DOHH2 (cell line): ENCODE measurements at regions not wholly inside any gene's neighbourhood (a gene's known extent, or its start where the extent isn't known, plus 50 kb on each side); places are given as distances from the start of the nearest gene placed in this dataset.

Source experiments
- H3F3A ChIP-seq: fragments of 200-600 bp; sonication (generic), shearing (Covaris generic); 2 replicates; pipeline ENCODE4 v1.6.0; 2016; ENCODE audit warnings: antibody characterized with exemption, mild to moderate bottlenecking; ENCODE audit not compliant: control insufficient read depth, insufficient read depth
- H3K27ac ChIP-seq: fragments of 200-600 bp; sonication (generic); 2 replicates; pipeline ENCODE4 v1.5.1; 2014; ENCODE audit warnings: low read depth, mild to moderate bottlenecking, low read length, moderate library complexity
- H3K27me3 ChIP-seq: fragments of 200-600 bp; sonication (generic); 2 replicates; pipeline ENCODE4 v1.6.1; 2014; ENCODE audit warnings: mild to moderate bottlenecking, low read length, mixed read lengths; ENCODE audit not compliant: control insufficient read depth
- H3K36me3 ChIP-seq: fragments of 200-600 bp; sonication (generic); 2 replicates; pipeline ENCODE4 v1.6.1; 2014; ENCODE audit warnings: mild to moderate bottlenecking, low read length, moderate library complexity, mixed read lengths; ENCODE audit not compliant: control insufficient read depth
- H3K4me1 ChIP-seq: fragments of 200-600 bp; sonication (generic); 2 replicates; pipeline ENCODE4 v1.6.1; 2014; ENCODE audit warnings: mild to moderate bottlenecking, low read length, mixed read lengths; ENCODE audit not compliant: control insufficient read depth
- H3K4me2 ChIP-seq: fragments of 200-600 bp; sonication (generic); 2 replicates; pipeline ENCODE4 v1.6.0; 2014; ENCODE audit warnings: mild to moderate bottlenecking, low read length, moderate library complexity
- H3K4me3 ChIP-seq: fragments of 200-600 bp; sonication (generic); 2 replicates; pipeline ENCODE4 v1.5.1; 2014; ENCODE audit warnings: mild to moderate bottlenecking, low read length, mixed read lengths
- H3K79me2 ChIP-seq: fragments of 200-600 bp; sonication (generic); 2 replicates; pipeline ENCODE4 v1.6.1; 2014; ENCODE audit warnings: mild to moderate bottlenecking, low read length, mixed read lengths; ENCODE audit not compliant: control insufficient read depth
- H3K9me2 ChIP-seq: fragments of 200-600 bp; sonication (generic); replicated peaks from 2 replicates; pipeline ENCODE4 v1.6.1; 2014; ENCODE audit warnings: mild to moderate bottlenecking, low read length, mixed read lengths; ENCODE audit not compliant: control insufficient read depth
- H3K9me3 ChIP-seq: fragments of 200-600 bp; sonication (generic); 2 replicates; pipeline ENCODE4 v1.6.1; 2014; ENCODE audit warnings: antibody characterized with exemption, low read length, mixed read lengths; ENCODE audit not compliant: control insufficient read depth, insufficient read depth
- H4K20me1 ChIP-seq: fragments of 200-600 bp; sonication (generic); 2 replicates; pipeline ENCODE4 v1.6.0; 2014; ENCODE audit warnings: low read depth, mild to moderate bottlenecking, antibody characterized with exemption, low read length, moderate library complexity; ENCODE audit not compliant: control insufficient read depth, insufficient read depth
- EZH2phosphoT487 ChIP-seq: fragments of 200-600 bp; sonication (generic); IDR thresholded peaks from 2 replicates; pipeline ENCODE4 v1.6.1; 2017; ENCODE audit warnings: borderline replicate concordance, mild to moderate bottlenecking, antibody characterized with exemption, low read length, moderate library complexity, mixed read lengths
- TF ChIP-seq, protein P1 (sequence below): fragments of 200-600 bp; sonication (generic); IDR thresholded peaks from one replicate; pipeline ENCODE4 v1.5.1; 2014; ENCODE audit warnings: antibody characterized with exemption, mild to moderate bottlenecking, low read depth, low read length; ENCODE audit not compliant: poor library complexity, severe bottlenecking

DNA sequence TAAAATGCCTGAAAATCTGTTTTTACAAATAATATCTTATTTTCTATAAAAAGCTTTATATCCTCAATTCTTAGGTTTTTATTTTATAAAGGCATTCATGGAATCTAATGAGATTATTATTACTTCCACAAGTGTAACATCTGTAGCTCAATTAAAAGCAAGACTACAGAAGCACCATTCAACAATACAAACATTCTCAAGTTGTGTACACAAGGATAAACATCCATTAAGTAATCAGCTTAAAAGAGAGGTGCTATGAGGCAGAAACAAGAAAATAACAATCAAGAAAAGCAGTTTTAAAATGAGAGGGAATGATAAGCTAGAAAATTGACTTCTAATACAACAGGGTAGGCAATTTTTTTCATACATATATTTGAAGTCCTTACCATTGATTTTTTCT lies 326.1 kb downstream of the MRPL39 start:
- TF ChIP-seq, protein P1, sequence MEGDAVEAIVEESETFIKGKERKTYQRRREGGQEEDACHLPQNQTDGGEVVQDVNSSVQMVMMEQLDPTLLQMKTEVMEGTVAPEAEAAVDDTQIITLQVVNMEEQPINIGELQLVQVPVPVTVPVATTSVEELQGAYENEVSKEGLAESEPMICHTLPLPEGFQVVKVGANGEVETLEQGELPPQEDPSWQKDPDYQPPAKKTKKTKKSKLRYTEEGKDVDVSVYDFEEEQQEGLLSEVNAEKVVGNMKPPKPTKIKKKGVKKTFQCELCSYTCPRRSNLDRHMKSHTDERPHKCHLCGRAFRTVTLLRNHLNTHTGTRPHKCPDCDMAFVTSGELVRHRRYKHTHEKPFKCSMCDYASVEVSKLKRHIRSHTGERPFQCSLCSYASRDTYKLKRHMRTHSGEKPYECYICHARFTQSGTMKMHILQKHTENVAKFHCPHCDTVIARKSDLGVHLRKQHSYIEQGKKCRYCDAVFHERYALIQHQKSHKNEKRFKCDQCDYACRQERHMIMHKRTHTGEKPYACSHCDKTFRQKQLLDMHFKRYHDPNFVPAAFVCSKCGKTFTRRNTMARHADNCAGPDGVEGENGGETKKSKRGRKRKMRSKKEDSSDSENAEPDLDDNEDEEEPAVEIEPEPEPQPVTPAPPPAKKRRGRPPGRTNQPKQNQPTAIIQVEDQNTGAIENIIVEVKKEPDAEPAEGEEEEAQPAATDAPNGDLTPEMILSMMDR = no peak
- no peak for TF ChIP-seq EZH2phosphoT487
- Histone ChIP-seq H3K27me3 (no peaks in the 10 kb centered on the region), H4K20me1 (no peaks in the 10 kb centered on the region)

DNA sequence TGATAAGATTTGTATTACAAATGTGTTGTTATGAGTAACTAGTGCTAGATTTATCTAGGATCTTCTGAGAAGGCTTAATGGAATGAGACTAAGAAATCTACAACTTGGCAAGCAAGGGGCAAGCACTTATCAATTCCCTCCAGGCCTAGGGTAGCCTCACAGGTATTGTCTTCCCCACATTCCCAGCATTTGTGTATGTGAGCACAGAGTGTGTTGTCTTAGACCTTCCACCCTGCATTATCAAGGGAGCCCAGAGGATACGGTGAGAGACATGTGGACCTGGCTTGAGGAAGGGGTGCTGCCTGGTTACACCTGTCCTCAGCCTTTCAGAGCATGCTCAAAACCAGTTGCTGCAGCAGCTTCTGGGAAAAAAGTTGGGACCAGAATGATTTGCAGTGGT lies 327.2 kb downstream of the MRPL39 start:
- no peaks in the 10 kb centered on the region for H3K79me2 ChIP-seq
- H3K4me3 ChIP-seq = no peak overlapping the region
- no peak overlapping the region for H3K4me2 ChIP-seq
- no peaks in the 10 kb centered on the region for H3F3A ChIP-seq
- H3K27ac ChIP-seq = no peak overlapping the region
- no peaks in the 10 kb centered on the region for H3K36me3 ChIP-seq
- no peaks in the 10 kb centered on the region for H3K9me2 ChIP-seq
- TF ChIP-seq, protein P1 = no peak
- H4K20me1 ChIP-seq = no peaks in the 10 kb centered on the region
- H3K27me3 ChIP-seq = no peaks in the 10 kb centered on the region
- H3K4me1 ChIP-seq = no peaks in the 10 kb centered on the region; the same call in 1 of the 2 replicates
- H3K9me3 ChIP-seq = no peaks in the 10 kb centered on the region

More for the DNA sequence above, 326.1 kb downstream of the MRPL39 start:
- Histone ChIP-seq H3K4me3 (no peak overlapping the region), H3K9me3 (no peaks in the 10 kb centered on the region), H3K36me3 (no peaks in the 10 kb centered on the region), H3K79me2 (no peaks in the 10 kb centered on the region), H3K4me2 (no peak overlapping the region), H3K4me1 (no peaks in the 10 kb centered on the region; the same call in 1 of the 2 replicates), H3K27ac (no peak overlapping the region), H3K9me2 (no peaks in the 10 kb centered on the region), H3F3A (no peaks in the 10 kb centered on the region)

DNA sequence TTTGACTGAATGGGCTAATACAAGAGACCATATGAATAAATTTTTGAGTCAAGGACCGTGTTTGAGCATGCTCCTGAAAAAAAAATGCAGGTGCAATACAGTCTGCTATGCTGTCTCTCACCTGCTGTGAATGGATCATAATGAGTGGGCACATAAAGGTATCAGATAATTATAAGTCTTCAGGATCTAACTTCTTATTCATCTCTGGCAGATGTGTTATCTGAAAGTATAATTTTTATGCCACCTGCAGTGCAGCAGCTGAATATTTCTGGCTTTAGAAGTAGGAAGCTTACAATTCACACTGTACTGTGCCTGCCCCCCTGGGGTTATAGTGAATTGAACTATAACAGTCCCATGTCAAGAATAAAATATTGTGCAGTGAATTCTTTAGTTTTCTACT lies 333.3 kb downstream of the MRPL39 start:
- no peaks in the 10 kb centered on the region for H4K20me1 ChIP-seq
- no peaks in the 10 kb centered on the region for H3K36me3 ChIP-seq
- H3K4me2 ChIP-seq = no peak overlapping the region
- TF ChIP-seq, protein P1 = no peak
- TF ChIP-seq EZH2phosphoT487 = no peak
- no peaks in the 10 kb centered on the region for H3K9me2 ChIP-seq
- no peaks in the 10 kb centered on the region for H3F3A ChIP-seq
- no peak overlapping the region for H3K4me3 ChIP-seq
- no peaks in the 10 kb centered on the region for H3K79me2 ChIP-seq
- H3K9me3 ChIP-seq = no peaks in the 10 kb centered on the region
- no peaks in the 10 kb centered on the region for H3K27me3 ChIP-seq
- peaks cover 5% of the 10 kb centered on the region; the same call in 1 of the 2 replicates for H3K4me1 ChIP-seq
- H3K27ac ChIP-seq = no peak overlapping the region
